ENCODE measurements at regions not wholly inside any gene's neighbourhood (a gene's known extent, or its start where the extent isn't known, plus 50 kb on each side); places are given as distances from the start of the nearest gene placed in this dataset.

- in situ Hi-C loops (cut with HindIII; ENCODE audit: low sequenced_read_pairs) = no loop called here
- no peak for DNase-seq (ENCODE audit: low read depth)
- no peak overlapping the region for H3K4me3 ChIP-seq (ENCODE audit: low read depth, low read length)
- TF ChIP-seq CTCF (IDR thresholded peaks at IDR 0.05; ENCODE audit: low read depth, low read length, missing control alignments) = no peak
Measured at GRCh38 chr4:107292979-107293378, 256.9 kb upstream of the DKK2 start.

GRCh38 chr4:107283587-107284559 is 247.8 kb upstream of the DKK2 start:
- H3K4me3 ChIP-seq (ENCODE audit: low read depth, low read length) = peak overlapping the region; percentile 4
- peak; percentile 87 for DNase-seq (ENCODE audit: low read depth)
- in situ Hi-C loops (cut with HindIII; ENCODE audit: low sequenced_read_pairs) = no loop called here
- TF ChIP-seq CTCF (IDR thresholded peaks at IDR 0.05; ENCODE audit: low read depth, low read length, missing control alignments) = no peak

GRCh38 chr4:107279733-107280132 is 243.6 kb upstream of the DKK2 start:
- in situ Hi-C loops (cut with HindIII; ENCODE audit: low sequenced_read_pairs) = no loop called here
- DNase-seq (ENCODE audit: low read depth) = no peak
- TF ChIP-seq CTCF (IDR thresholded peaks at IDR 0.05; ENCODE audit: low read depth, low read length, missing control alignments) = no peak
- no peak overlapping the region for H3K4me3 ChIP-seq (ENCODE audit: low read depth, low read length)

GRCh38 chr4:107278791-107279483 is 242.8 kb upstream of the DKK2 start:
- in situ Hi-C loops (cut with HindIII; ENCODE audit: low sequenced_read_pairs) = no loop called here
- TF ChIP-seq CTCF (IDR thresholded peaks at IDR 0.05; ENCODE audit: low read depth, low read length, missing control alignments) = no peak
- DNase-seq (ENCODE audit: low read depth) = no peak
- no peak overlapping the region for H3K4me3 ChIP-seq (ENCODE audit: low read depth, low read length)

- no peak for TF ChIP-seq CTCF (IDR thresholded peaks at IDR 0.05; ENCODE audit: low read depth, low read length, missing control alignments)
- in situ Hi-C loops (cut with HindIII; ENCODE audit: low sequenced_read_pairs) = no loop called here
- no peak overlapping the region for H3K4me3 ChIP-seq (ENCODE audit: low read depth, low read length)
- DNase-seq (ENCODE audit: low read depth) = peak; percentile 34
Measured at GRCh38 chr4:107276052-107276451, 239.9 kb upstream of the DKK2 start.

- in situ Hi-C loops (cut with HindIII; ENCODE audit: low sequenced_read_pairs) = no loop called here
- no peak for TF ChIP-seq CTCF (IDR thresholded peaks at IDR 0.05; ENCODE audit: low read depth, low read length, missing control alignments)
- H3K4me3 ChIP-seq (ENCODE audit: low read depth, low read length) = no peak overlapping the region
- DNase-seq (ENCODE audit: low read depth) = no peak
Measured at GRCh38 chr4:107275225-107275624, 239.1 kb upstream of the DKK2 start.
